Endodermal cell (in vitro differentiated cells): ENCODE measurements at regions not wholly inside any gene's neighbourhood (a gene's known extent, or its start where the extent isn't known, plus 50 kb on each side); places are given as distances from the start of the nearest gene placed in this dataset.

Experiments
- DNase-seq: peaks from one replicate; pipeline ENCODE4 v3.0.0-alpha.2; 2017
- H3K27ac ChIP-seq: 2 replicates; pipeline ENCODE4 v1.5.1; 2013; ENCODE audit warnings: mild to moderate bottlenecking, low read depth, low read length, moderate library complexity
- H3K27me3 ChIP-seq: 2 replicates; pipeline ENCODE4 v1.6.1; 2013; ENCODE audit warnings: mild to moderate bottlenecking, low read length, moderate library complexity; ENCODE audit not compliant: insufficient read depth, control insufficient read depth, poor library complexity, severe bottlenecking
- H3K36me3 ChIP-seq: 2 replicates; pipeline ENCODE4 v1.7.0; 2013; ENCODE audit warnings: mild to moderate bottlenecking, low read length, moderate library complexity; ENCODE audit not compliant: control insufficient read depth, insufficient read depth
- H3K4me1 ChIP-seq: one replicate; pipeline ENCODE4 v1.7.0; 2013; ENCODE audit warnings: low read length; ENCODE audit not compliant: control insufficient read depth, insufficient read depth
- H3K4me3 ChIP-seq: 2 replicates; pipeline ENCODE4 v1.5.1; 2013; ENCODE audit warnings: mild to moderate bottlenecking, low read length, moderate library complexity
- H3K9ac ChIP-seq: 2 replicates; pipeline ENCODE4 v1.6.1; 2013; ENCODE audit warnings: mild to moderate bottlenecking, low read length, moderate library complexity; ENCODE audit not compliant: poor library complexity, severe bottlenecking; ENCODE audit errors: extremely low read depth
- H3K9me3 ChIP-seq: 2 replicates; pipeline ENCODE4 v1.6.1; 2013; ENCODE audit warnings: mild to moderate bottlenecking, low read length, moderate library complexity; ENCODE audit not compliant: control insufficient read depth
- H3K27ac Mint-ChIP-seq: 2 replicates; pipeline ENCODE4 v1.8.0; 2020; ENCODE audit warnings: mixed read lengths
- H3K27me3 Mint-ChIP-seq: 2 replicates; pipeline ENCODE4 v1.8.0; 2021; ENCODE audit warnings: mild to moderate bottlenecking, mixed read lengths; ENCODE audit not compliant: insufficient read depth
- H3K36me3 Mint-ChIP-seq: 2 replicates; pipeline ENCODE4 v1.8.0; 2020; ENCODE audit warnings: low read depth, mixed read lengths
- H3K4me1 Mint-ChIP-seq: 2 replicates; pipeline ENCODE4 v1.8.0; 2020; ENCODE audit warnings: mixed read lengths
- H3K4me3 Mint-ChIP-seq: 2 replicates; pipeline ENCODE4 v1.8.0; 2020; ENCODE audit warnings: mild to moderate bottlenecking, moderate library complexity, mixed read lengths
- H3K9me3 Mint-ChIP-seq: 2 replicates; pipeline ENCODE4 v1.8.0; 2020; ENCODE audit warnings: mild to moderate bottlenecking, mixed read lengths
- CTCF ChIP-seq: fragments of 200-600 bp; sonication (generic); conservative IDR thresholded peaks from 2 replicates; pipeline ENCODE4 v1.5.0; 2021; ENCODE audit warnings: antibody characterized with exemption, mild to moderate bottlenecking
- WGBS, 2 experiments: methylation state at CpG; one replicate each; pipeline versions ENCODE4 v1.1.5 to v1.1.7; 2013; ENCODE audit warnings: missing lambda C conversion rate in 2 of 2, mixed read lengths in 1 of 2; ENCODE audit not compliant: insufficient coverage in 1 of 2, insufficient read length in 1 of 2; 5-methylcytosine and 5-hydroxymethylcytosine counted together

GRCh38 chr6:51490101-51490500, 597.3 kb downstream of the PKHD1 start:
- Mint-ChIP-seq H3K27me3 (peaks cover 3% of the 10 kb centered on the region), H3K4me3 (no peak overlapping the region), H3K9me3 (peaks cover 22% of the 10 kb centered on the region), H3K36me3 (no peaks in the 10 kb centered on the region), H3K4me1 (peaks cover 26% of the 10 kb centered on the region), H3K27ac (no peak overlapping the region)
- Histone ChIP-seq H3K27ac (no peak overlapping the region), H3K9ac (no peak overlapping the region), H3K9me3 (peaks cover 16% of the 10 kb centered on the region), H3K4me1 (no peaks in the 10 kb centered on the region), H3K4me3 (no peak overlapping the region), H3K36me3 (no peaks in the 10 kb centered on the region), H3K27me3 (no peaks in the 10 kb centered on the region)
- 79 to 91% methylated on average over 1 of the region's 1 CpG for WGBS, 2 experiments
- DNase-seq: no peak
- no peak for TF ChIP-seq CTCF

- Mint-ChIP-seq H3K27ac (no peak overlapping the region), H3K4me3 (no peak overlapping the region), H3K4me1 (peaks cover 33% of the 10 kb centered on the region), H3K27me3 (peaks cover 3% of the 10 kb centered on the region), H3K9me3 (no peaks in the 10 kb centered on the region), H3K36me3 (no peaks in the 10 kb centered on the region)
- 94 to 100% methylated on average over 4 to 5 of the region's 5 CpGs for WGBS, 2 experiments
- Histone ChIP-seq H3K4me1 (no peaks in the 10 kb centered on the region), H3K27me3 (no peaks in the 10 kb centered on the region), H3K4me3 (no peak overlapping the region), H3K9me3 (no peaks in the 10 kb centered on the region), H3K9ac (no peak overlapping the region), H3K27ac (no peak overlapping the region), H3K36me3 (no peaks in the 10 kb centered on the region)
- DNase-seq: peak; percentile 44
- peak; percentile 68 for TF ChIP-seq CTCF
Measured at GRCh38 chr6:51494342-51494741, 593.1 kb downstream of the PKHD1 start.

GRCh38 chr6:51495096-51495495, 592.3 kb downstream of the PKHD1 start:
- Histone ChIP-seq H3K27ac (peak overlapping the region; percentile 71), H3K9me3 (no peaks in the 10 kb centered on the region), H3K4me3 (no peak overlapping the region), H3K36me3 (no peaks in the 10 kb centered on the region), H3K27me3 (no peaks in the 10 kb centered on the region), H3K4me1 (no peaks in the 10 kb centered on the region), H3K9ac (no peak overlapping the region)
- no peak overlapping the region for H3K27ac Mint-ChIP-seq
- H3K9me3 Mint-ChIP-seq: no peaks in the 10 kb centered on the region
- H3K36me3 Mint-ChIP-seq: no peaks in the 10 kb centered on the region
- H3K4me3 Mint-ChIP-seq: no peak overlapping the region
- no peak for TF ChIP-seq CTCF
- WGBS, 2 experiments: 45 to 70% methylated on average over 3 to 4 of the region's 4 CpGs
- H3K4me1 Mint-ChIP-seq: peaks cover 27% of the 10 kb centered on the region
- DNase-seq: peak; percentile 63
- H3K27me3 Mint-ChIP-seq: peaks cover 3% of the 10 kb centered on the region
